SU-DHL-6 (cell line): ENCODE measurements at regions not wholly inside any gene's neighbourhood (a gene's known extent, or its start where the extent isn't known, plus 50 kb on each side); places are given as distances from the start of the nearest gene placed in this dataset.

Experiments used
- EZH2phosphoT487 ChIP-seq: fragments of 200-600 bp; sonication (generic), shearing (Covaris generic); conservative IDR thresholded peaks from 2 replicates; pipeline ENCODE4 v1.6.1; 2018; ENCODE audit warnings: mild to moderate bottlenecking, antibody characterized with exemption, low read length, moderate library complexity, mixed read lengths
- TF ChIP-seq, protein P1 (sequence below): fragments of 200-600 bp; sonication (generic); IDR thresholded peaks from one replicate; pipeline ENCODE4 v1.5.1; 2017; ENCODE audit warnings: antibody characterized with exemption, mild to moderate bottlenecking, low read length, moderate library complexity; ENCODE audit not compliant: insufficient read depth, poor library complexity, severe bottlenecking

DNA sequence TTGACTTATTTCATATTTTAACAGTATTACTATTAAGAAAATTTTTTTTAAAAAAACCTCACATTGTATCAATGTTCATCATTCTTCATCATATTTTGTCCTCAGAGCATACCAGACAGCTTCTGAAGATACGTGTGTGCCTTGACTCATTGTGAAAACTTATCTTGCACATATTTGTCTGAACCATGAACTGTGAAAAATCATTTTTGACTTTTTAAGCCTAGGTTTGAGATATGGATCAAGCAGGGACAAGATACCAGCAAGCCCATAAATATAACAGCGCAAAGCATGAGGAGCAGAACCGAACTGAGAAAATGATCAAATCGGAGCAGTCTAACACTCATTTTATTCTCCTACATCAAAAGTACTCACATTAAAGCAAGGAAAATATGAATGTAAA lies 506.0 kb downstream of the BRINP3 start:
- TF ChIP-seq, protein P1, sequence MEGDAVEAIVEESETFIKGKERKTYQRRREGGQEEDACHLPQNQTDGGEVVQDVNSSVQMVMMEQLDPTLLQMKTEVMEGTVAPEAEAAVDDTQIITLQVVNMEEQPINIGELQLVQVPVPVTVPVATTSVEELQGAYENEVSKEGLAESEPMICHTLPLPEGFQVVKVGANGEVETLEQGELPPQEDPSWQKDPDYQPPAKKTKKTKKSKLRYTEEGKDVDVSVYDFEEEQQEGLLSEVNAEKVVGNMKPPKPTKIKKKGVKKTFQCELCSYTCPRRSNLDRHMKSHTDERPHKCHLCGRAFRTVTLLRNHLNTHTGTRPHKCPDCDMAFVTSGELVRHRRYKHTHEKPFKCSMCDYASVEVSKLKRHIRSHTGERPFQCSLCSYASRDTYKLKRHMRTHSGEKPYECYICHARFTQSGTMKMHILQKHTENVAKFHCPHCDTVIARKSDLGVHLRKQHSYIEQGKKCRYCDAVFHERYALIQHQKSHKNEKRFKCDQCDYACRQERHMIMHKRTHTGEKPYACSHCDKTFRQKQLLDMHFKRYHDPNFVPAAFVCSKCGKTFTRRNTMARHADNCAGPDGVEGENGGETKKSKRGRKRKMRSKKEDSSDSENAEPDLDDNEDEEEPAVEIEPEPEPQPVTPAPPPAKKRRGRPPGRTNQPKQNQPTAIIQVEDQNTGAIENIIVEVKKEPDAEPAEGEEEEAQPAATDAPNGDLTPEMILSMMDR = no peak
- TF ChIP-seq EZH2phosphoT487 = no peak
